Activated CD8-positive, alpha-beta memory T cell treated with anti-CD3 and anti-CD28 coated beads, Interleukin-2, amount 50 U/mL, for 24 hours (primary cell): ENCODE measurements at regions not wholly inside any gene's neighbourhood (a gene's known extent, or its start where the extent isn't known, plus 50 kb on each side); places are given as distances from the start of the nearest gene placed in this dataset.
"Not testable (repeated sequence)": the region's sequence is repeated elsewhere in the genome, so short reads cannot be mapped to it uniquely, and the experiment has no call there.

Experiments used
- DNase-seq: peaks from one replicate; pipeline ENCODE4 v3.0.0-alpha.2; 2020; ENCODE audit errors: extremely low read depth

GRCh38 chr17:45585794-45586650 is 95.5 kb upstream of the PLEKHM1 start:
- not testable (repeated sequence) for DNase-seq

- DNase-seq: not testable (repeated sequence)
Measured at GRCh38 chr17:45586651-45586934, 96.1 kb upstream of the PLEKHM1 start.

- peak; percentile 59 for DNase-seq
Measured at GRCh38 chr17:45592433-45592923, 102.0 kb upstream of the PLEKHM1 start.

- DNase-seq: not testable (repeated sequence)
Measured at GRCh38 chr17:45596347-45596746, 105.8 kb upstream of the PLEKHM1 start.

- DNase-seq: not testable (repeated sequence)
Measured at GRCh38 chr17:45600052-45601012, 109.8 kb upstream of the PLEKHM1 start.

- DNase-seq: not testable (repeated sequence)
Measured at GRCh38 chr17:45601013-45601412, 110.5 kb upstream of the PLEKHM1 start.

- not testable (repeated sequence) for DNase-seq
Measured at GRCh38 chr17:45601605-45602539, 111.4 kb upstream of the PLEKHM1 start.

GRCh38 chr17:45605751-45606150 is 115.2 kb upstream of the PLEKHM1 start:
- not testable (repeated sequence) for DNase-seq

GRCh38 chr17:45619984-45620405 is 129.5 kb upstream of the PLEKHM1 start:
- DNase-seq: peak; percentile 70

- DNase-seq: not testable (repeated sequence)
Measured at GRCh38 chr17:45620468-45620867, 129.9 kb upstream of the PLEKHM1 start.

- not testable (repeated sequence) for DNase-seq
Measured at GRCh38 chr17:45621087-45621486, 130.6 kb upstream of the PLEKHM1 start.

- DNase-seq: not testable (repeated sequence)
Measured at GRCh38 chr17:45622295-45622694, 131.8 kb upstream of the PLEKHM1 start.

- no peak for DNase-seq
Measured at GRCh38 chr17:45628019-45628418, 137.5 kb upstream of the PLEKHM1 start.

GRCh38 chr17:45631941-45632340 is 141.4 kb upstream of the PLEKHM1 start:
- DNase-seq: no peak

- DNase-seq: no peak
Measured at GRCh38 chr17:45639297-45639849, 144.7 kb upstream of the CRHR1 start.

GRCh38 chr17:45640141-45640850 is 143.8 kb upstream of the CRHR1 start:
- peak; percentile 34 for DNase-seq

GRCh38 chr17:45641541-45641940 is 142.6 kb upstream of the CRHR1 start:
- no peak for DNase-seq

GRCh38 chr17:45643591-45643990 is 140.5 kb upstream of the CRHR1 start:
- no peak for DNase-seq

- DNase-seq: not testable (repeated sequence)
Measured at GRCh38 chr17:45644637-45645036, 139.5 kb upstream of the CRHR1 start.

- no peak for DNase-seq
Measured at GRCh38 chr17:45645330-45645729, 138.8 kb upstream of the CRHR1 start.
